ENCODE measurements at regions not wholly inside any gene's neighbourhood (a gene's known extent, or its start where the extent isn't known, plus 50 kb on each side); places are given as distances from the start of the nearest gene placed in this dataset.

DNA sequence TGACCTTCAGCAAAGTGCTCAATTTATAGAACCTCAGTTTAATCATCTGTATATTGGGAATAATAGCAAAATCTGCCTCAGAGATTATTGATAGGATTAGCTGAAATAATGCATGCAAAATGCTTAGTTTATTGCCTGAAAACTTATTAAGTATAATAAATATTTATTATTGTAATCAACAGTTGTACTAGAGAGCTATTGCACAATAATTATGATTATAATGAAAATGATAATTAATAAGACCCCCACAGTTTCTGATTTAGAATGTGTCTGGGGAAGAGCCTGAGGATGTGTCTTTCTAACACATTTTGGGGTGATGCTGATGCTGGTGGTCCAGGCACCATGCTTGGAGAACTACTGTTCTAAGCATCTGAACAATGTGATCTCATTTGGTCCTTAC lies 419.6 kb downstream of the NPIPA7 start:
- no peak for DNase-seq

DNA sequence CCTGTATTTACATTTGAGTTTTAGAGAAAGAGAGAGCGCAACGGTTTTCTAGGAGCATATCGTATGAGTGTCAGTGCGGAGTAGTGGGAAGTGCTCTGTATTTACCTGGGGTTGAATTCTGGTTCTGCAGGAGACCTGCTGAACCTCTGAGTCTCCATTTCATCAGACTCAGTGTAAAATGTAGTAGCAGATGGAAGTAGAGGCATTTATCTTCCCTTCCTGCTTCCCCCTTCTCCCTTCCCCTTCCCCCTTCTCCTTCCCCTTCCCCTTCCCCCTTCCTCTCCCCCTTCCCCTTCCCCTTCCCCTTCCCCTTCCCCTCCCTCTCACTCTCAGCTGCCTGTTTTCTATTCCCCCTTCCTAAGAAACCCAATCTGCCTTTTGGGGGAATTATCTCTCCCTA lies 426.9 kb downstream of the NPIPA7 start:
- no peak for DNase-seq

DNA sequence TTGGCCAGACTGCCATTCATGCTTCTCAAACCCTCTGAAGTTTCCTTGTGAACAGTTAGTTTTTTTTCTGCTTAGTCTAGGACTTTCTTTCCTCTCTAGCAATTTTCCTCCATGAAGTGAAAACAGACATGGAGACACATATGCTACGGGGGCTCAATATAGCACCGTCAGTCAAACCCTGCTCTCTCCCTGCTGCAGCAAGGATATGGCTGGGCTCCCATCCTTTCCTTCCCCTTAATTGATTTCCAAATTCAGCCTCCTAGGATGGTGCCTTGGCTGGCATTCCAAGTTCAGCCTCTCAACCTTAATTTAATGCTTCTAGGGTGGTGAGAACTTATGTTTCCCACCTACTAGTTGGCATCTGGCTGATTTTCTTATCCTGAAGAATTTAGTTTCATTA lies 436.7 kb downstream of the NPIPA7 start:
- DNase-seq = no peak

DNA sequence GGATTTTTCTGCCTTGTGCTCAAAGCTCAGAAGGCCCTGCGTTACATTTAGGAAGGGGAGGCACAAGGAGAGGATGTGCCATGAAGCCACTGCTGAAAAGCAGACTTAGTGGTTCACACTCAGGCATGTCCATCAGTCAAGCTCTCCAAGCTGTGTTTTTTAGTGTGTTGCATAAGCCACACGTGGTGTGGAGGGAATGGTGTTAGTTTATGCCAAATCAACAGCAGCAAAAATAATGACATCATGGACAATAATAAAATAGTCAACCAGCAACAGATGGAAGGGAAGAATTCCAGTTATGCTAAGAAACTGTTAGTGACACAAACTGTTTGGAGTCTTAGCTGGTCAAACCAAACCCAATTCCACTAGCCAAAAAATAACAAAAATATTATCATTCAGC lies 438.3 kb downstream of the NPIPA7 start:
- DNase-seq = no peak

DNA sequence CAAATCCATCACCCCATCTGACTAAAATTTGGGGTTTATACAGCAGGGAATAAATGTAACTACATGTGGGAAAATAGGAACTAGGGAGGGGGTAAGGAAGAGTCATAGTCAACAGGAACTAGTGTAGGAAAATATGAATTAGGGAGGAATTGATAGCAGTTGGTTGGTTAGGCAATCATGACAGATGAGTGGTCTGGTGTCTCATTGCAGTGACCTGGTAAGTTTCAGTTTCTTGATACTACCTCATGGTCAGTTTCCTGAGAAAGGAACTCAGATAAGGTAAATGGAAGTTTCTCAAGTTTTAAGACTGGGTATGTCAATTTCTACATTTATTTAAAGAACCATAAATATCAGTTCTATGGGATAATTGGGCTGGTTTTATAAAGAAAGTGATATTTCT lies 442.3 kb downstream of the NPIPA7 start:
- no peak for DNase-seq

DNA sequence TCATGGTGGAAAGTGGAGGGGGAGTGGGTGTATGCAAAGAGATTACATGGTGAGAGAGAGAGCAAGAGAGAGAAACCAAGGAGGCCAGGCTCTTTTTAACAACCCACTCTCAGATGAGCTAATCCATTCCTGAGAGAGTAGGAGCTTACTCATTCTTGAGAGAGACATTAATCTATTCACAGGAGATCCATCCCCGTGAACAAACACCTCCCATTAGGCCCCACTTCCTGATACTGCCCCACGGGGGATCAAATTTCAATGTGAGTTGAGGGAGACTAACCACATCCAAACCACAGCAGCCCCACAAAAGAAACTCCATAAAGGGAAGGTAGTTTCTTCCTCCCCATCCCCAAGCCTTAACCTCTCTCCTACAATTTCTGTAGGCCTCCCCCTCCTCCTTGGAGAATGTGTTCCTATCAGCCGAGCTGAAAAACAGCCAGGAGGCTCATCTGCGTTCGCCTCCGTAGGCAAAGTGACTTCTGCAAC lies 450.0 kb downstream of the NPIPA7 start:
- DNase-seq = no peak

DNA sequence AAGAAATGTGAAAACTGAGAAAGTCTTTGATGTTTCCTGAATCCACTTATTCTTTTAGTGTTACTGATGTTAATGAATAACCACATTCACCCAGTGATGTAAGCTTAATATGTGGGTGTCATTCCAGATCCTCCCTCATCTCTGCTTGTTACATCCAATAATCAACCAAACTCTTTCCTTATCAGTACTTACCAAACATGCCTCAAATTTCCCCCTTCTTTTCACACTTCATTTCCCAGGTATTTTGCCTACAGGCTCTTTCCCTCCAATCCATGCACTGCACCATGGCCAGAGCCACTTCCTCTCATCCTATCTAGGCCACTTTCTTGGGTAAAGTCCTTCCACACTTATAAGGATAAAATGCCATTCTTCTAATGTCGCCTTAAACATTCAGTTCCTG lies 451.5 kb downstream of the NPIPA7 start:
- DNase-seq = no peak

DNA sequence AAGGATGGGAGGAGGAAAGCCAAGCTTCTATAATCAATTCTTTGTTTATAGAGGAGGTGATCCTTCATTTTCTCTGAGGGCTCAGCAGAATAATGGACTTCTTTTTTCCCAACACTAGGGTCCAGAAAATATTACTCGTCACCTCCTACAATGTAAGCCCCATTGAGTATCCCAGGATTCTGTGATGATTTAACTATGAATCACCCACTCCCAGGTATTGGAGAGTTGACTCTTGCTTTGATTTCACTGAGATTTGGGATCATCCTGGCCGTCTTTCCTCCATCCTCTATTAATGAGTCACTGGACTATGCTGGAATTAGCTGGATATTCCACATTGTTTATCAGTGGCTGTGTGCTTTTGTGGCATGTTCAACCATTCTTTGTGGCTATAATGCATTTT lies 452.0 kb downstream of the NPIPA7 start:
- no peak for DNase-seq

DNA sequence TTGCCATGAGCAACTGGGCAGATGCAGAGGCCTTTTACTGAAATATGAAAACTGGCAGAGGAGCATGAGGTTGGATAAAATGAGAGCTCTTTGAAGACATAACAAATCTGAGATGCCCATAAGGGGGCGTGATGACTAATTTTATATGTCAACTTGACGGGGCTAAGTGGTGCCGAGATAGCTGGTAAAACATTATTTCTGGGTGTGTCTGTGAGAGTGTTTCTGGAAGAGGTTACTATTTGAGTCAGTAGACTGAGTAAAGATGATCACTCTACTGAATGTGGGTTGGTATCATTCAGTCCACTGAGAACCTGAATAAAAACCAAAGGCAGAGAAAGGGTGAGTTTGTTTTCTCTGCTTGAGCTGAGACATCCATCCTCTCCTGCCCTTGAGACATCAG lies 454.2 kb downstream of the NPIPA7 start:
- no peak for DNase-seq

DNA sequence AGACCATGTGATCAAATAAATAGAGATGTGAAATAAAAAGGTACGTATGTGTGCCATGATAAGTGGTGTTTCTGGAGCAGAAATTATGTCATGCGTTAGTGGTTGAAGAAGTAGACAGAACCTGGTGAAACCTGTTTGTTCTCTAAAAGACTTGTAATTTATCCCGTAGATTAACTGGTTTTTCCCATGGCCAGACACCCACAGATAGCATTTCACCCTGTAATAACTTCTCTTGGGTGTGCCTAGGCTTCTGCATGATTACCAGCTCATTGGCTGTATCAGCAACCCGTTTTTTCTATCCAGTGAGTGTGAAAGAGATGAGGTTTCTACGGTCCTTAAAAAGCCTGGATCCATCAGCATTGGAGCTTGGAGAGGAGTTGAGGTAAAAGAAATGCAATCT lies 471.3 kb downstream of the NPIPA7 start:
- DNase-seq = no peak

DNA sequence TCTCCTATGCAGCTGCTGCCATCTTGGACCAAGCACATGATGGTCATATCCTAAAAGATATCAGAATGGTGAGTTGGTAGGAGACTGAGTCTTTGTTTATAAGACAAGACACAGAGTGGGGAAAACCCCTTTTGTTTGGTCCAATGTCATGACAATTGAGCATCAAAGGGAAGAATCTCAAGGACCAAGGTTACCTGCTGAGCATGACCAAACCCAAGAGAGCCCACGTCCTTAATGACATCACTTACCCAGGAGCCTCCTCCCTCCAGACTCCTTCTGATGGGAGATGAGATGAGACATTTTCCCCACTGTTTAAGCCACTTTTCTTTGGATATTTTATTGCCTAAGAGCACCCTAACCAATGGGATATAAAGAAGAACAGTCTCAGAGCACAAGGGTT lies 478.1 kb downstream of the NPIPA7 start:
- no peak for DNase-seq

DNA sequence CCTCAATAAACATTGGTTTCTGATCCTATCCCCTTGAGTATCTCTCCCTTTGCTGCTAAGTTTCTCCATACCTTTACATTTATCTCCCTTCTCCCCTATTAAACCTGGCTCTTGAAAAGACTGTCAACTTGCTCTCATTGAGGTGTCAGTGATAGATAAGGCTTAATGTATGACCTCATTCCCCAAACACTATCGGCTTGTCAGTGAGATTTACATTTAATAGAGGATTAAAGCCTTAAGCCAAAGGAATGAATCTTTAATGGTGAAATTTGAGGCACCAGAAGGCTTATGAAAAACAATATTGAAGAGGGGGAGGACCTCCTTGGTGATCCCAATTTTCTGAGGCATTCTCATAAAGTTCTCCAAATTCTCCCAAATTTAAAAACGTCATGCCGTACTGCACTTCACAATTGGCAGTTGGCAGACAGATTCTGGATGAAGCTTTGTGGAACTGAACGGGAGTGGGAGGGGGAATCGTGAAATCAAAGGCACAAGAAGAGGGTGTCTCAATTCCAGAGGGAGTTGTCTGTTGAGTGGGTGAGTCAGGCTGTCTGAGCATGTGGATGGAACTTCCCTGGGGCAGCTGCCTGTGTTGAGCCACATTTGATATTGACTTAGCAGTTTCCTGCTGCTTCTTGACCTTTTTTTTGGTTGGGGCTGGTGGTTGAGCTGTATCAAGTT lies 478.8 kb downstream of the NPIPA7 start:
- DNase-seq = no peak

DNA sequence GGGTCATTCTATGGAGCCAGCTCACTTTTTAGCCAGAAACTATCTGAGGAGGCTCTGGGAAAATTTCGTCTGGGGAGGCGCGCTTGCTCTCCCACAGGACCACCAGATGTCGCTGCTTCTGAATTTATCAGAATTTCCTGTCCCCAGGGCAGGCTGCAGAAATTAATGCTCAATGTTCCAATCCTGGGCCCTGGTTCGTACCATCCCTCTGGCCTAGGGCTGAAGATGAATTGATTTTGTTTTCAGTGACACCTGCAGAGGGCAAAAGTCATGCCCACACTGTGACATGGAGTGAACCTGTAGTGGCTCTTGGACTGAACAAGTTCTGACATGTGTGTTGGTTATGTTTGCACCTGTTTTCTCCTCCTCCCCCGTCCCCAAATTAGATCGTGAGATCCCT lies 482.6 kb downstream of the NPIPA7 start:
- DNase-seq = peak; percentile 39

DNA sequence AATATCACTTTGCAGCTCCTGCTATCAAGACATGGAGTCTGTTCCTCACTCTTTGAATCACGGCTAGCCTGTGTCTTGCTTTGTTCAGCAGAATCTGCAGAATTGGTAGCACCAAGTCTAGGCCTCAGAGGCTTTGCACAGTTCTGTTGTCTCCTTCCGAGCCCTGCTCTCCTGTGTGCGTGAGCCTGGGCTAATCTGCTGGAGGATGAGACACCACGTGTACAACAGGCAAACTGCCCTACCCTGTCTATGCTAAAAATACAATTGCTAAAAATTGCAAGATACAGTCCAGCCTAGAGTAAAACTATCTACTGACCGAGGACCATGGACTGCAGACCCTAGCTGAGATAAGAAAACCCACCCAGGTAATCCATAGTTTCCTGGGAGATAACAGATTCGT lies 484.7 kb downstream of the NPIPA7 start:
- no peak for DNase-seq

DNA sequence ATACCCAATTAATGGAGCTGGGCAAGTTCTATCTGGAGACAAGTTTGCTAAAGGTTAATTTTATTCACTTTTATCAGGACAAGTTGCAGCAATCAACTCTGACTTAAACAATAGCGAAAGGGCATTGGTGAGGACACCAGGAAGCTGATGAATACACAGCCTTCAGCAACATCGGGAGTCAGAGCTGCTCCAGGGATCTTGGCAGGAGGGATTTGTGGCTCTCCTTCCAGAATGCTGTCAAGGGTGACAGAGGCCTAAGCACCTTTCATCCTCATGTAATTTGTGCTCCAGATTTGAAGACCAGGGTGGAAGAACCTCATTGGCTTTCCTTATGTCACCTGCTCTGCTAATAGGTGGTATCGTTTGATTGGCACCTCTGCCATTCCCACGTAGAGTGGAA lies 485.6 kb downstream of the NPIPA7 start:
- DNase-seq = no peak

DNA sequence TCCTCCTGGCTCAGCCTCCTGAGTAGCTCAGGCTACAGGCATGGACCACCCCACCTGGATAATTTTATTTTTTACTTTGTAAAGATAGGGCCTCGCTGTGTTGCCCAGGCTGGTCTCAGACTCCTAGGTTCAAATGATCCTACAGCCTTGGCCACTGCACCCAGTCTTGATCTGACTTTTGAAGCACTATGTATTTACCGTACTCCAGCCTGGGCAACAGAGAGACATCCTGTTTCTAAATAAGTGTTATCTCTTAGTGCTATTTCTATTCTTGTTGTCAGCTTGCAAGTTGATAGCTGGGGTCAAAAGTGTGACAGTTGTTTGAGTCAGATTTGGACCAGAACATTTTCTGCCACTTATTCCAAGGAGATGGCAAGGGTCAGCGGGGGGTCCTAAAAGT lies 486.4 kb downstream of the NPIPA7 start:
- DNase-seq = no peak

DNA sequence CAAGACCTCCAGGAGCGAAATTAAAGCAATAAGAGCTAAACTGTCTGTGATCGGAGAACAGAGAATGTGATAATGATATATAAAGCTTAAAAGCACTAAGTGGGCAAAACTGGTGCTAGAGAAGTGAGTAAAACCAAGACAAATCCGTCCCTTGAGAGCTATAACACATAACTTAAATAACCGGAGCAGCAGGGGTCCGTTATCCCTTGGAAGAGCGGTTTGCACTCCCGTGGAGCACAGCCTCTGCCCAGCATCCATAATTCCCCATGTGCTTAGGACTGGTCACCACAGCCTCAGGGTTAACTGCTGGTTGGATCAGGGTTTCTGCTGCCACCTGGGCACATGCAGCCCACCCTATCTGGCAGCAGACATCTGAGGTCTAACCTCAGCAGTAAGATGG lies 489.0 kb downstream of the NPIPA7 start:
- DNase-seq = no peak

DNA sequence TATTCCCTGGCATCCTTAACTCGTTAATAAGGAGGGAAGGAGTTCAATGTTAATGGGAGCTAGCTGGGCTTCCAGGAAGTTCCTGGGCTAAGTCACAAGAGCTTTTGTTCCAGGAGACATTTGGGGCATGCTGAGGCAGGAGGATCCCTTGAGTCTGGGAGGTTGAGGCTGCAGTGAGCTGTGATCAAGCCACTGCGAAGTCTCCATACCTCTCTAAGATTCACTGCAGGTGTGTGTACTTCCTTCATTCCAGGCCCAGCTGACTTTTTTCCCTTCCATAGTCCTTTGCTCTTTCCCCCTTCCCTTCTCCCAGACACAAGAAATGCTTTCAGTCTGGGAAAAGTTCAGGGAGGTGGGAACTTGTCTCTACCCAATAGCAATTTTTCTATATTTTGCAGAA lies 489.8 kb downstream of the NPIPA7 start:
- no peak for DNase-seq

DNA sequence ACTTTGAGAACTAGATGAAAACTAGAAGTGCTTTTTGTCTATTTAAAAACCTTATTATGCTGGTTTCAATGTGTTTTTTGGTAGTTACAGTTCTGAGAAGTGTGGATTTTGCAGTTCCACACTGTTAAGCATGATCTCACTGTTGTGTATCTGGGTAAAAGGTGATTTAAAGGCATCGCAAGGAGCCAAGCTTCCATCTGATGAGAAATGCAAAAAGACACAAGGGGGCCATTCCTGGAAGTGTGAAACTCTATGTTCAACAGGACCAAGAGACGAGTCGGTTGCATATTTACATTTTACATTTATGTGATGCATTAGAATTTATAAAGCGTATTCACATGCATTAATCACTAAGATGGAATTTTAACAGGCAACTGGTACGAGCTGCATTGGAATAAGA lies 490.8 kb downstream of the NPIPA7 start:
- DNase-seq = no peak

DNA sequence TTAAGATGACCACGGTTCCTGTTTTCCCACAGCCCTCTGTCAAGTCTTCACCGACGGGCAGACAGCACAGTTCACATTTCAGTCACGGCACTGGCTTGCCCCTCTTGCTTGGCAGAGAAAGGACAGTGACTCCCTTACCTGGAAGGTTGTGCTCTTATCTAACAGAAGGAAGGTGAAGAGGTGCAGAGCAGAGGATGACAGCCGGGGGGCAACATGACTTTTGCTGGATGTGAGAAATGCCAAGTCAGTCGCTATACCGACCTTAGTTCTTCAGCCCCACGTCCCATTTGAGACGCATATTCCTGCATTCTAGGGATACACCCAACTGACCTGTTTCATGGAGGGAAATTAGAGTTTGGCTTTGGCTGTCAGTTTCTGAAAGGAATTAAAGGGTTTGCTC lies 492.3 kb downstream of the NPIPA7 start:
- no peak for DNase-seq

DNA sequence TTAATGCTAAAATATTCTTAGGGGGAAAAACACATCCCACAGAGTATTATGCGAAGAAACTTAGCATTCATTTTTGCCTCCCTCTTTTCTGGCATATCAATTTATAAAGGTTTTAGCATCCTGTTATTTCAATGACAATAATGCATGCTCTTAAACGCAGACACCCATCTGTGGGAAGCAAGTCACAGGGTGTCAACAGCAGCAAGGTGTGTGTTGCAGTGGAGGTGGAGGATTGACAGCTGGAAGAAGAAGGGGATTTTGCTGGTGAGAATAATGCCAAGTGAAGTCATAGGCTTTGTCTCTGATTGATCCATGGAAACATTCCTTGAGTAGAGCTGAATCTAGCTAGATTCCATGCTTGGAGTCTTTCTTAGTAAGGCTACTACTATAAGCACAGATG lies 498.1 kb downstream of the NPIPA7 start:
- no peak for DNase-seq

DNA sequence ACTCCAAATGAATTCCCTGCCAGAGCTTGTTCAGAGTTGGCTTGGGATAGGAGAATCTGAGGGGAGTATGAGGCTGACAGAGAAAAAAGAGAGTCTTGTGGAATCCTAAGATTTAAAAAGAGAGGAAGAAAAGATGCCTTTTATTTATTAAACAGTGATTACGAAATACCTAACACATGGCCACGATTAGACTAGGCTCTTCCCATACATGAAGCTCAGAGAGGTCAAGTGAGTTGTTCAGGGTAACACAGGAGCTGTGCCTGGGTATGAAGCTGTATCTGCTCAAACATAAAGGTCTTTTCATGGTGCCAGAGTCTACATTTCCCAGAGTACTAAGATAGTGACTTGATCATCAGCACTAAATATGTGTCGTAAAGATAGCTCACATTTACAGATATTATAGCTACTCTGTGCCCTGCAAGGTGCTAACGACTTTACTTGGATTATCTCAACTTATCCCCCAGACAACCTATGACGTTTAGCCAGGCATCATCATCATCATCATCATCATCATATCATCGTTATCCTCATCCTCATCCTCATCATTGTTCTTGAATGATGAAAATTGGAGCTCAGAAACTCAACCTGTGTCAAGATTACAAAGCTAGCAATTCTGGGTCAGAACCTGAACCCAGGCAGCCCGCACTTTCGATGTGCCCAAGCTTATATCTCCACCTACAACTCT lies 500.8 kb downstream of the NPIPA7 start:
- no peak for DNase-seq

DNA sequence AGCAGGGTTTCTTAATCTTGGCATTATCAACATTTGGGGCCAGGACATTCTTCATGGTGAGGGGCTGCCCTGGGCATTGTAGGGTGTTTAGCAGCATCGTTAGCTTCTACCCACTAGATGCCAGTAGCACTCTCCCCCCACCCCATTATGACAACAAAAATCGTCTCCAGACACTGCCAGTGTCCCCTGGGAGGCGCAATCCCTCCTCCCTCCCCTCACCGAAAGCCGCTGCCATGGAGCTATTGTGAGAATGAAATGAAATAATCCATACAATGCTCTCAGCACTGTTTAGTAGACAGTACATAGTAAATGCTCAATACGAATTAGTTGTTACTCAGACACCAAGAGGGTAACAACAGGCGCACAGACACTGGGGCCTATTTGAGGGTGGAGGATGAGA lies 502.9 kb downstream of the NPIPA7 start:
- DNase-seq = no peak

DNA sequence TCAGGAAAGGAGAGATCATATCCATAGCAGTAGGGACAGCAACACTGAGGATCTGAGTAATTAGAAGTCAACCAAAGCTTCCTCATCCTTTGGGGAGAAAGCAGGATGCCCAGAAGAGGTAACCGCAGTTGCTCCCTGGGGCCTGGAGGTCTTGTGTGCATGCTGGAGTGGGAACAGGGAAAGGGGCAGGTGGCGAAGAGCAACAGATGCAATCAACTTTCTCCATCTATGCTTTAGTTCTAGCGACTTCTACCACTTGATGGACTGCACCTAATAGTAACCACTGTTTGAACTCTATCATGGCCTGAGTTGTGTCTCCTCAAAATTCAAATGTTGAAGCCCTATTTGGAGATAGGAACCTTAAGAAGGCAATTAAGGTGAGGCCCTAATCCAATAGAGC lies 503.8 kb downstream of the NPIPA7 start:
- no peak for DNase-seq

DNA sequence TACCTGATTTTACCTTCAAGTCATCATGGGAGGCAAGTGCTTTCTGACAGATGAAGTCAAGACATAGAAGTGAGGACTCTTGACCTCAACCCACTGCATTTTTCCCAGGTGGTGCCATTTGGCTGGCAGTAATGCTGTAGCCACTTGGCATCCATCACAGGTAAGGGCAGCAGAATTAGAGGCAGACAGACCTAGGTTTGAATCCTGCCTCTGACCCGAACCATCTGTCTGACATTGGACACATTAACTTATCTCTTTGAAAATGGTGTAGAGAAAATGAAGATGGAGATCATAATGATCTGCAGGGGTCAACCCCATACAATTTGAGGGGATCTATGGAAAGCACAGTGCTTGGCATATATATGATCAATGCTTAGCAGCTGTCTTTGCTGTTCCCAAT lies 505.5 kb downstream of the NPIPA7 start:
- no peak for DNase-seq

Measured in left hindlimb (tissue), 1 donor.